ENCODE measurements at regions not wholly inside any gene's neighbourhood (a gene's known extent, or its start where the extent isn't known, plus 50 kb on each side); places are given as distances from the start of the nearest gene placed in this dataset.
"Not testable (repeated sequence)": the region's sequence is repeated elsewhere in the genome, so short reads cannot be mapped to it uniquely, and the experiment has no call there.

- DNase-seq; H3K27me3 ChIP-seq; H3K4me1 ChIP-seq; H3K36me3 ChIP-seq; H3K27ac ChIP-seq; H3K4me3 ChIP-seq; intact Hi-C loops (cut with DNase I; ENCODE audit: low total_unique reads); H3K9me3 ChIP-seq: not testable (repeated sequence)
- 88 to 92% (median 90%) methylated on average over 14 to 15 of the region's 15 CpGs for WGBS, 5 donors
Measured at GRCh38 chrX:123788193-123788592, 55.3 kb upstream of the THOC2 start.

GRCh38 chrX:123788744-123789143 lies 55.9 kb upstream of the THOC2 start:
- Histone ChIP-seq H3K36me3 (no peaks in the 10 kb centered on the region), H3K4me1 (peaks cover 0 to 4% (median 0%) of the 10 kb centered on the region in 4 donors), H3K9me3 (no peaks in the 10 kb centered on the region), H3K27ac (no peak overlapping the region), H3K27me3 (no peaks in the 10 kb centered on the region), H3K4me3 (no peak overlapping the region)
- intact Hi-C loops (cut with DNase I; ENCODE audit: low total_unique reads), result no loop called here
- no peak for TF ChIP-seq EP300 (IDR thresholded peaks at IDR 0.05)
- no peak for TF ChIP-seq POLR2AphosphoS5 (IDR thresholded peaks at IDR 0.05)
- no peak for TF ChIP-seq POLR2A (IDR thresholded peaks at IDR 0.05)
- TF ChIP-seq CTCF (IDR thresholded peaks at IDR 0.05), result no peak
- no peak for DNase-seq

- Histone ChIP-seq H3K36me3 (no peaks in the 10 kb centered on the region), H3K27ac (no peak overlapping the region), H3K4me3 (no peak overlapping the region), H3K27me3 (no peaks in the 10 kb centered on the region), H3K4me1 (no peaks in the 10 kb centered on the region), H3K9me3 (no peaks in the 10 kb centered on the region)
- 83 to 91% (median 87%) methylated on average over 5 to 8 of the region's 8 CpGs for WGBS, 5 donors
- TF ChIP-seq EP300 (IDR thresholded peaks at IDR 0.05), result no peak
- TF ChIP-seq POLR2A (IDR thresholded peaks at IDR 0.05), result no peak
- no peak for TF ChIP-seq CTCF (IDR thresholded peaks at IDR 0.05)
- TF ChIP-seq POLR2AphosphoS5 (IDR thresholded peaks at IDR 0.05), result no peak
- intact Hi-C loops (cut with DNase I; ENCODE audit: low total_unique reads), result no loop called here
- DNase-seq, result no peak
Measured at GRCh38 chrX:123797543-123798447, 62.1 kb upstream of the XIAP start.

GRCh38 chrX:123798706-123799430 lies 61.0 kb upstream of the XIAP start:
- H3K27me3 ChIP-seq; H3K27ac ChIP-seq; H3K9me3 ChIP-seq; intact Hi-C loops (cut with DNase I; ENCODE audit: low total_unique reads); H3K4me3 ChIP-seq; DNase-seq; H3K36me3 ChIP-seq; H3K4me1 ChIP-seq: not testable (repeated sequence)
- 74 to 91% (median 80%) methylated on average over 4 to 12 of the region's 13 CpGs for WGBS, 5 donors

- WGBS, 5 donors, result 35 to 81% (median 41%) methylated on average over 1 to 2 of the region's 2 CpGs
- Histone ChIP-seq H3K4me1 (no peaks in the 10 kb centered on the region), H3K27ac (no peak overlapping the region), H3K4me3 (no peak overlapping the region), H3K27me3 (no peaks in the 10 kb centered on the region), H3K9me3 (no peaks in the 10 kb centered on the region), H3K36me3 (no peaks in the 10 kb centered on the region)
- DNase-seq, result no peak
- intact Hi-C loops (cut with DNase I; ENCODE audit: low total_unique reads), result no loop called here
- TF ChIP-seq POLR2AphosphoS5 (IDR thresholded peaks at IDR 0.05), result no peak
Measured at GRCh38 chrX:123801901-123802300, 58.0 kb upstream of the XIAP start.
